ENCODE measurements at regions not wholly inside any gene's neighbourhood (a gene's known extent, or its start where the extent isn't known, plus 50 kb on each side); places are given as distances from the start of the nearest gene placed in this dataset.

- TF ChIP-seq POLR2A (IDR thresholded peaks at IDR 0.05; ENCODE audit: low read length) (no peak), GATA1 (IDR thresholded peaks at IDR 0.05; ENCODE audit: low read depth, low read length) (no peak)
Observed at GRCh38 chr6:81451787-81452186, 300.7 kb downstream of the TENT5A start.

All from erythroblast (primary cell).